Cardiac muscle cell (in vitro differentiated cells and primary cell): ENCODE measurements at regions not wholly inside any gene's neighbourhood (a gene's known extent, or its start where the extent isn't known, plus 50 kb on each side); places are given as distances from the start of the nearest gene placed in this dataset.
"Not testable (repeated sequence)": the region's sequence is repeated elsewhere in the genome, so short reads cannot be mapped to it uniquely, and the experiment has no call there.

Experiments used
- DNase-seq, 2 donors: peaks; one replicate each; pipeline versions ENCODE4 v3.0.0 to v3.0.0-alpha.2; 2010 to 2017; ENCODE audit warnings: low read depth in 1 of 2, low spot score in 1 of 2
- H3K27ac ChIP-seq: fragments of 200-600 bp; sonication (generic); 2 replicates; pipeline ENCODE4 v1.5.1; 2016
- H3K27me3 ChIP-seq: fragments of 200-600 bp; sonication (generic); 2 replicates; pipeline ENCODE4 v1.6.0; 2016; ENCODE audit warnings: control low read depth
- H3K36me3 ChIP-seq: fragments of 200-600 bp; sonication (generic); 2 replicates; pipeline ENCODE4 v1.5.1; 2016; ENCODE audit warnings: control low read depth
- H3K4me1 ChIP-seq: fragments of 200-600 bp; sonication (generic); 2 replicates; pipeline ENCODE4 v1.8.1; 2017; ENCODE audit warnings: low read depth, mild to moderate bottlenecking, mixed run types
- H3K4me3 ChIP-seq: fragments of 200-600 bp; sonication (generic); 2 replicates; pipeline ENCODE4 v1.5.1; 2016; ENCODE audit warnings: mild to moderate bottlenecking
- H3K9me3 ChIP-seq: fragments of 200-600 bp; sonication (generic); 2 replicates; pipeline ENCODE4 v1.5.1; 2017; ENCODE audit warnings: low read depth, mild to moderate bottlenecking, control low read depth
- CTCF ChIP-seq: IDR thresholded peaks from 2 replicates; pipeline ENCODE4 v1.5.1; 2012; ENCODE audit warnings: low read depth, mild to moderate bottlenecking, low read length

GRCh38 chr2:6184532-6185292, 492.5 kb downstream of the SOX11 start:
- no peaks in the 10 kb centered on the region for H3K27me3 ChIP-seq
- no peak overlapping the region for H3K4me3 ChIP-seq
- peaks cover 22% of the 10 kb centered on the region for H3K4me1 ChIP-seq
- H3K36me3 ChIP-seq, result no peaks in the 10 kb centered on the region
- H3K9me3 ChIP-seq, result no peaks in the 10 kb centered on the region
- no peak for TF ChIP-seq CTCF
- peak overlapping the region; percentile 38 for H3K27ac ChIP-seq
- peak in 1 of 2 donors; percentile 65 for DNase-seq

- TF ChIP-seq CTCF, result no peak
- peaks cover 22% of the 10 kb centered on the region for H3K4me1 ChIP-seq
- H3K36me3 ChIP-seq, result no peaks in the 10 kb centered on the region
- H3K27me3 ChIP-seq, result no peaks in the 10 kb centered on the region
- peak in 1 of 2 donors; percentile 51 for DNase-seq
- no peak overlapping the region for H3K4me3 ChIP-seq
- H3K9me3 ChIP-seq, result no peaks in the 10 kb centered on the region
- H3K27ac ChIP-seq, result peak overlapping the region; percentile 60
These were observed 494.4 kb downstream of the SOX11 start for GRCh38 chr2:6186332-6187151.

GRCh38 chr2:6196449-6196848, 504.3 kb downstream of the SOX11 start:
- no peak for TF ChIP-seq CTCF
- Histone ChIP-seq H3K27me3 (no peaks in the 10 kb centered on the region), H3K36me3 (no peaks in the 10 kb centered on the region)

GRCh38 chr2:6198370-6198919, 506.3 kb downstream of the SOX11 start:
- not testable (repeated sequence) for DNase-seq, H3K4me3 ChIP-seq, H3K27me3 ChIP-seq, H3K27ac ChIP-seq, H3K9me3 ChIP-seq, H3K4me1 ChIP-seq, H3K36me3 ChIP-seq

More at GRCh38 chr2:6196449-6196848, 504.3 kb downstream of the SOX11 start:
- Histone ChIP-seq H3K4me1 (no peaks in the 10 kb centered on the region), H3K9me3 (no peaks in the 10 kb centered on the region), H3K4me3 (no peak overlapping the region), H3K27ac (no peak overlapping the region)
- no peak for DNase-seq

- Histone ChIP-seq H3K4me3 (no peak overlapping the region), H3K36me3 (no peaks in the 10 kb centered on the region), H3K27ac (no peak overlapping the region), H3K4me1 (no peaks in the 10 kb centered on the region), H3K27me3 (no peaks in the 10 kb centered on the region), H3K9me3 (no peaks in the 10 kb centered on the region)
- no peak for TF ChIP-seq CTCF
- DNase-seq, result no peak
These were observed 510.6 kb downstream of the SOX11 start for GRCh38 chr2:6202756-6203155.
